GM18868 (cell line): ENCODE measurements at regions not wholly inside any gene's neighbourhood (a gene's known extent, or its start where the extent isn't known, plus 50 kb on each side); places are given as distances from the start of the nearest gene placed in this dataset.
"Not testable (repeated sequence)": the region's sequence is repeated elsewhere in the genome, so short reads cannot be mapped to it uniquely, and the experiment has no call there.

Source experiments
- ATAC-seq: cut with Tn5 transposase; IDR thresholded peaks from one replicate; pipeline ENCODE4 v1.9.1; 2021; ENCODE audit warnings: mild to moderate bottlenecking, moderate library complexity; ENCODE audit not compliant: unreplicated experiment

- no peak for ATAC-seq
Measured at GRCh38 chr11:121907379-121907778, 208.6 kb downstream of the BLID start.

DNA sequence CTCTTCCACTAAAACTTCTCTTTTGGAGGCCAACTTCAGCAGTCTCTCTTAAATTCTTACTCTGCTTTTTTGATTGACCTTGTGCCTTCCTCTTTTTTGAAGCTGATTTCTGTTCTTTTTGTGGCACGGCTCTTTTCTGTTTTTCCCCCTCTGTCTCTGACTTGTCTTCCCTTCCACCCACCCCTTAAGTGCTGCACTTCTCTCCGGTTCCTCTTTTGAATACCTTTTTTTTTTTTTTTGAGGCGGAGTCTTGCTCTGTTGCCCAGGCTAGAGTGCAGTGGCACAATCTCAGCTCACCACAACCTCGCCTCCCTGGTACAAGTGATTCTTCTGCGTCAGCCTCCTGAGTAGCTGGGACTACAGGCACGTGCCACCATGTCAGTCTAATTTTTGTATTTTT is 211.9 kb downstream of the BLID start:
- ATAC-seq: peak; percentile 43

- no peak for ATAC-seq
Measured at GRCh38 chr11:121901886-121902285, 214.1 kb downstream of the BLID start.

DNA sequence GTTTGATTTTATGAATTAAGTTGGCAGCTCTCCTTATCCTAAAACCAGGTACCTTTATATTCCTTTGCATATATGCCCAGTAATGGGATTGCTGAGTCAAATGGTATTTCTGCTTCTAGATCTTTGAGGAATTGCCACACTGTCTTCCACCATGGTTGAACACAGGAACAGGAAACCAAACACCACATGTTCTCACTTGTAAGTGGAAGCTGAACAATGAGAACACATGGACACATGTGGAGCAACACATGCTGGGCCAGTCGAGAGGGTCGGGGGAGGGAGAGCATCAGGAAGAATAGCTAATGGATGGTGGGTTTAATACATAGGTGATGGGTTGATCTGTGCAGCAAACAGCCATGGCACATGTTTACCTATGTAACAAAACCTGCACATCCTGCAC is 214.6 kb downstream of the BLID start:
- ATAC-seq: not testable (repeated sequence)

- ATAC-seq: no peak
Measured at GRCh38 chr11:121899520-121899919, 216.5 kb downstream of the BLID start.

GRCh38 chr11:121898903-121899302 is 217.1 kb downstream of the BLID start:
- ATAC-seq: no peak

- no peak for ATAC-seq
Measured at GRCh38 chr11:121895919-121896318, 220.1 kb downstream of the BLID start.

DNA sequence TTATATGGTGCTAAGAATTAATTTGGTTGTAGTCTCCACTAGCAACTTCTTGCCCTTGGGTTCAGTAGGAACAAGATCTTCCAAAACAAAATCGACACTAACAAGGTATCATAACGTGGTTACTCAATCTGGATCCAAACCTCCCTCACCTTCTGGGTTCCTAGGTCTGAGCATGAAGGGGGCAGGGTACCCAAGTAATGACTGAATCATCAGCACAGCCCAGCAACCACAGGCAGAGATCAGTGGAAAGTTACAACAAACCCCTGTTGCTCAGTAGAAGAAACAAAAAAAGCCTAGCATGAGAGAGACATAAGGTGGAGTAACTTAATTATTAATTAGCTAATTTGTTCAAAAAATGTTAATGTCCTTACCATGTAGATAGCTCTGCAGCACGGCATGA is 221.4 kb downstream of the BLID start:
- no peak for ATAC-seq

DNA sequence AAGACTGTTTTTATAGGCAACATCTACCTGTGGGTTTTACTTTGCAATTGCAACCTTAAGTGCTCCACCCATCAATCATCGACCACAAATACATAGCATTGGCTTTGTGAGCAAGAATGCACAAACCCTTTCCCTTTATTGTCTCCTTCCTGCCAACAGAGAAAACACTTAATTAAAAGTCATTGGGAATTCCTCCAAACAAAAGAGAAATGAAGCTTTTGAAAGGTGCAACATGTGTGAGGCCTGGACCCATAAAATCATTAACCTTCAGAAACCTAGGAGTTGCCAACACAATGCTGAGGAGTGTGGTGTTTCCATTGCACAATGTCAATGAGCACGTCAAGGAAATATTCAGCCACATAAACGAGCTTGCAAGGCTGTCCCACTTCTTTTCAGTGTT is 223.2 kb downstream of the BLID start:
- ATAC-seq: no peak

- no peak for ATAC-seq
Measured at GRCh38 chr11:121892131-121892681, 223.8 kb downstream of the BLID start.

GRCh38 chr11:121890946-121891515 is 225.0 kb downstream of the BLID start:
- ATAC-seq: no peak

DNA sequence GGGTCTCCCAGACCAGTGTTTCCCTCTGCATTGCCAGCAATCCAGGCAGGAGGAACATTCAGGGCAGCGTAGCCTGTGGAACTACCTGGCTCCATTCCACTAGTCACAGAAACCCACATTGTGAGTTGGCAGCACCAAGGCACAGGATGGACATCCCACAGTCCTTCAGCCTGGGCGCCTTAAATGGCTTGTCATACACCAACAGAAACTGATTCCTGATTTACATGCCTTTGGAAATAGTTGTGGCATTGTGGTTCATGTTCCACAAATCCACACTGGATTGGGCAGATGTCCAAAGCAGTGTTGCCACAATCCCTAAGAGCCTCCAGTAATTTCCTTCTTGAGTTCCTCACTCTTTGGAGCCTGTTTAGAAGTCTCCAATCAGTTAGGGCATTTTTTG is 225.6 kb downstream of the BLID start:
- no peak for ATAC-seq

- ATAC-seq: no peak
Measured at GRCh38 chr11:121889931-121890330, 226.1 kb downstream of the BLID start.

- no peak for ATAC-seq
Measured at GRCh38 chr11:121889186-121889585, 226.8 kb downstream of the BLID start.

- no peak for ATAC-seq
Measured at GRCh38 chr11:121887976-121888557, 227.9 kb downstream of the BLID start.

DNA sequence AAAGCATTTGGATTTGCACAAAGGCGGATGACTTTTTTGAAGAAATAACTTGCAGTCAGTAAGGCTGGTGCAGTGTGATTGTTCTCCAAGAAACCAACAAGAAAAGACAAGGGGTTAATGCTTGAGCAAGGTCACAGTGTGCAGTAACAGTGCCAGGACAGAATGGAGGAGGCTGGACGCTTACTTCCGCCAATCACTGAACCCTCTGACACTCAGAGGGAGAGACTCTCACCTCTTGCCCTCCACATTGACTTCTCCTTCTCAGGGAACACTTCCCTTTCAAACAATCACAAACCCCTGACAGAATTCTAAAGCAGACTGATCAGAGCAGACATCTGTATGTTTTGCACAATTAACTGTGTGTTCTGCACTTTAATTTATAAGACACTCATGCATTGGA is 228.4 kb downstream of the BLID start:
- no peak for ATAC-seq

GRCh38 chr11:121886996-121887395 is 229.0 kb downstream of the BLID start:
- ATAC-seq: no peak

- ATAC-seq: no peak
Measured at GRCh38 chr11:121886005-121886734, 229.8 kb downstream of the BLID start.

DNA sequence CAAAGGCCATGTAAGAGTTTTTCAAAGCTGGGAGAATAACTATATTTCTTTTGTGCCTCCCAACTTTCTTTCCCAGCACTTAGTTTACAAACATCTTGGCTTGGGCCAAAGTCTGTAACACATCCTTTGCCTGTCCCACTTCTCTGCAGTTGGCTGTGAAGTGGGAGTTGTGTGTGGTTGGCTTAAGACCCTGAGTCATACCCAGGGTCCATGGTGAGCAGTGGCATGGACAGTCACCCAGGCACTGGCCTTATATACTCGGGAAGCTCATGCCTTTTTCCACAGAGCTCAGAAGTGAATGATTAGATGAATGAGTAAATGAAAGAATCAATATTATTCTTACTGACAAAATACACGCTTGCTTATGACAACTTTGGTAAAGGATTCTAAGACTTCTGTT is 231.4 kb downstream of the BLID start:
- no peak for ATAC-seq

DNA sequence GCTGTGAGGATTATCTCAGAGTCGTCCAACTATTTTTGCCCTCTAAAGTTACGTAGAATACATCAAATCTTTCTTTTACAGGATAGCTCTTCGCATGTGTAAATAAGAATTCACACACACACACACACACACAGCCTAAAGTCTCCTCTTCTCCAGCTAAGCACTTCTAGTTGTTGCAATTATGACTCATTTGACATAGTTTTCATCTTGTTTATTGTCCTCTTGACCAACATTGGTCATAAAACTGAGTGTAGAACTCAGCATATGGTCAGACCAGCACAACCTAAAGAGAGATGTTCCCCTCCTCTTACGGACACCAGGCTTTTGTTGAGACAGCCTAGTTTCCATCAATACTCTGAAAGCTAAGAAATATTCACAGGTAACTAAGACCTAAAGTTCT is 234.2 kb downstream of the BLID start:
- ATAC-seq: no peak

- ATAC-seq: no peak
Measured at GRCh38 chr11:121877152-121877551, 238.9 kb downstream of the BLID start.

- no peak for ATAC-seq
Measured at GRCh38 chr11:121873766-121874165, 242.2 kb downstream of the BLID start.
